ENCODE measurements at regions not wholly inside any gene's neighbourhood (a gene's known extent, or its start where the extent isn't known, plus 50 kb on each side); places are given as distances from the start of the nearest gene placed in this dataset.

DNA sequence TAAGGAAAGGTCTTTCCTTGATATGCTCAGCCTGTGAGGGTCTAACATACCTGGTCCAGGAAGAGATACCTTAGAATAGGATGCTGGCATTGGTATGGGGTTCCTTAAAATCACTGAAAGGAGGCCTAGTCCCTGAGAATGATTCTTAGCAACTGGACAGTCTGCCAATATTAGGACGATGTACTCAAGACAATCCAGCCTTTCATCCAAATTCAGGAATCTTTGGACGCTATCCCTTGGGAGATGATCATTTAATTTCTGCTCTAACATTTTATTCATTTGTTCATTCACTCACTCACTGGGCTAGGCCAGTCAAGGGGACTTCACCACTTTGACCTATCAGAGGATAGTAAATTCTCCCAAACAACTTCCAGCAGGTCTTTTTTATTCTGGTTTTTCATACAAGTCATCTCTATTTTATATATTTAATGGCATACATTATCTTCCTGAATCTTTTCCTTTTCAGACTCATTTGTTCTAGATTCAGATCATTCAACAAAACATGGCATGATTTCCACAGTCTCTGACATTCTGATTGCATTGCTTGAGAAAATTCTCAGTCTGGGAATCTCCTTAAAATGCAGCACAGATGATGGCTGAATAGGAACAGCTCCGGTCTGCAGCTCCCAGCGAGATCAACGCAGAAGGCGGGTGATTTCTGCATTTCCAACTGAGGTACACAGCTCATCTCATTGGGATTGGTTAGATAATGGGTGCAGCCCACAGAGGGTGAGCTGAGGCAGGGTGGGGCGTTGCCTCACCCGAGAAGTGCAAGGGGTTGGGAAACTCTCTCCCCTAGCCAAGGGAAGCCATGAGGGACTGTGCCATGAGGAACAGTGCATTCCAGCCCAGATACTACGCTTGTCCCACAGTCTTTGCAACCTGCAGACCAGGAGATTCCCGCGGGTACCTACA lies 118.0 kb upstream of the PRICKLE1 start:
- no peak for ATAC-seq
- H3K9me2 ChIP-seq (ENCODE audit: insufficient read depth) = no peaks in the 10 kb centered on the region
- intact Hi-C loops (cut with micrococcal nuclease) = no loop called here
- H3K9ac ChIP-seq (ENCODE audit: low read length) = no peak overlapping the region
- no peak overlapping the region for H2AFZ ChIP-seq (ENCODE audit: low read depth, low read length, poor library complexity, severe bottlenecking)
- RAD21 ChIA-PET (ENCODE audit: low non-redundant PET in 1 of 2, low total read pairs in 2 of 2, uncharacterized antibody in 2 of 2, unreplicated experiment in 2 of 2) = no interaction called here
- no peaks in the 10 kb centered on the region for H3K79me2 ChIP-seq (ENCODE audit: insufficient read depth, low read length)
- no peaks in the 10 kb centered on the region for H3K36me3 ChIP-seq (ENCODE audit: control insufficient read depth in 1 of 2, insufficient read depth in 2 of 2, low read length in 2 of 2)
- no TSS peak for BruUV-seq (replicated peaks)
- no peaks in the 10 kb centered on the region for H4K20me1 ChIP-seq (ENCODE audit: insufficient read depth)
- H3K9me3 ChIP-seq (ENCODE audit: control insufficient read depth in 1 of 2, insufficient read depth in 1 of 2, low read depth in 1 of 2, low read length in 2 of 2) = no peaks in the 10 kb centered on the region
- no peaks in the 10 kb centered on the region for H3K27me3 ChIP-seq (ENCODE audit: insufficient read depth, low read length)
- TF ChIP-seq REST (IDR thresholded peaks at IDR 0.05; ENCODE audit: low read depth) = no peak
- H3K4me1 ChIP-seq (ENCODE audit: control insufficient read depth in 1 of 2, insufficient read depth in 2 of 2, low read length in 2 of 2) = no peaks in the 10 kb centered on the region
- CTCF ChIA-PET = no interaction called here
- no peak for DNase-seq (ENCODE audit: low read depth, low spot score)
- no peak overlapping the region for H3K4me2 ChIP-seq (ENCODE audit: low read length)
- H3K27ac ChIP-seq (ENCODE audit: low read depth, low read length) = no peak overlapping the region
- H3K4me3 ChIP-seq (replicated peaks in 1 of 2; ENCODE audit: low read depth in 1 of 2, low read length in 2 of 2) = no peak overlapping the region
- POLR2A ChIA-PET = no interaction called here

DNA sequence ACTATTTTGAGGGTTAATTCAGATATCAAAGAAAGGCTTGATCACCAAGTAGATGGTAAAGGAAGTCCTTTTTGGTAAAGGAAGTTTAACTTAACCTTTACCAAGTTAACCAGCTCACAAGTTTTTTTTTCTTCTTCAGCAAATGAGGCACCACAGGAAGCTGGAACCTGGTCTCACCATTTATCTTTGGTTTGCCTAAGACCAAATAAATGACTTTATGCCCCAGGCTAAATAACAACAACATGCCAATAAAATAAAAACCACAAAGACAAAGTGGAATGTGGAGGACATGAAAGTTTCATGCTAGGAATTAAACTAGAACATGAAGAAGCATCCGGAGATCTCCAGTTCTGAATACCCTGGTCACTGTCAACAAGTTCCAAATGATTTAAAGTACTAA lies 116.8 kb upstream of the PRICKLE1 start:
- TF ChIP-seq SP1 (IDR thresholded peaks at IDR 0.05; ENCODE audit: low read depth) (no peak), TCF7L2 (IDR thresholded peaks at IDR 0.05; ENCODE audit: borderline replicate concordance, extremely low read depth, insufficient read depth, insufficient read length) (no peak), YY1 (IDR thresholded peaks at IDR 0.05; ENCODE audit: extremely low read depth, insufficient replicate concordance, low read depth, low read length) (no peak), JUND (IDR thresholded peaks at IDR 0.05) (no peak), POLR2A (IDR thresholded peaks at IDR 0.05; ENCODE audit: borderline replicate concordance, extremely low read depth, insufficient read depth, insufficient read length) (no peak), CEBPB (IDR thresholded peaks at IDR 0.05; ENCODE audit: low read depth) (no peak), REST (IDR thresholded peaks at IDR 0.05; ENCODE audit: low read depth) (no peak), SIN3A (IDR thresholded peaks at IDR 0.05; ENCODE audit: low read depth) (no peak), EZH2 (IDR thresholded peaks at IDR 0.05) (no peak)
- TF ChIP-seq, protein P1, sequence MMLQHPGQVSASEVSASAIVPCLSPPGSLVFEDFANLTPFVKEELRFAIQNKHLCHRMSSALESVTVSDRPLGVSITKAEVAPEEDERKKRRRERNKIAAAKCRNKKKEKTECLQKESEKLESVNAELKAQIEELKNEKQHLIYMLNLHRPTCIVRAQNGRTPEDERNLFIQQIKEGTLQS (IDR thresholded peaks at IDR 0.05) = no peak
- H3K27ac ChIP-seq (ENCODE audit: low read depth, low read length) = no peak overlapping the region
- H3K27me3 ChIP-seq (ENCODE audit: insufficient read depth, low read length) = no peaks in the 10 kb centered on the region
- H3K4me3 ChIP-seq (replicated peaks in 1 of 2; ENCODE audit: low read depth in 1 of 2, low read length in 2 of 2) = no peak overlapping the region
- no peak overlapping the region for H3K9ac ChIP-seq (ENCODE audit: low read length)
- RAD21 ChIA-PET (ENCODE audit: low non-redundant PET in 1 of 2, low total read pairs in 2 of 2, uncharacterized antibody in 2 of 2, unreplicated experiment in 2 of 2) = no interaction called here
- POLR2A ChIA-PET = no interaction called here
- no TSS peak for BruUV-seq (replicated peaks)
- ATAC-seq (no peak), DNase-seq (ENCODE audit: low read depth, low spot score) (no peak)
- no peaks in the 10 kb centered on the region for H3K36me3 ChIP-seq (ENCODE audit: control insufficient read depth in 1 of 2, insufficient read depth in 2 of 2, low read length in 2 of 2)
- intact Hi-C loops (cut with micrococcal nuclease) = no loop called here
- H3K9me2 ChIP-seq (ENCODE audit: insufficient read depth) = no peaks in the 10 kb centered on the region
- no peak overlapping the region for H3K4me2 ChIP-seq (ENCODE audit: low read length)
- H3K9me3 ChIP-seq (ENCODE audit: control insufficient read depth in 1 of 2, insufficient read depth in 1 of 2, low read depth in 1 of 2, low read length in 2 of 2) = no peaks in the 10 kb centered on the region
- no peak overlapping the region for H2AFZ ChIP-seq (ENCODE audit: low read depth, low read length, poor library complexity, severe bottlenecking)
- H3K4me1 ChIP-seq (ENCODE audit: control insufficient read depth in 1 of 2, insufficient read depth in 2 of 2, low read length in 2 of 2) = no peaks in the 10 kb centered on the region
- H3K79me2 ChIP-seq (ENCODE audit: insufficient read depth, low read length) = no peaks in the 10 kb centered on the region
- no peaks in the 10 kb centered on the region for H4K20me1 ChIP-seq (ENCODE audit: insufficient read depth)
- CTCF ChIA-PET = no interaction called here
